ENCODE measurements at regions not wholly inside any gene's neighbourhood (a gene's known extent, or its start where the extent isn't known, plus 50 kb on each side); places are given as distances from the start of the nearest gene placed in this dataset.

DNA sequence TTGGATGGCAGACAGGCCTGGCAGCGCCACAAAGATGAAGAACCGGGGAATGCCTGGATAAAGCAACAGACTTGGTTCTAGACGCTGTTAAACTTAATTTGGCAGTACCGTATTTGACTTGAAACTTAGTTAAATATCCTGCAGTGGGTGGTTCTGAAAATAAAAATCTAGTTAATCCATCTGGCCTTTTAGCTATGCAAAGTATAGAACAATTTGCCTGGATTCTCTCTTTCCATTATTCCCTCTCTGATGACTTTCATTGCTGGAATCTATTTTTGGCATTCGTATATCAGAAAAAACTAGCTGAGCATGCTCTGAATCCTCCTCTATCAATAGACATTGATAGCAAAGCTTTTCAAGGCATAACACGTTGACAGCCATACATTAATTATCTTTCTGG is 203.6 kb downstream of the MACC1 start:
- no peak for TF ChIP-seq POLR2A (IDR thresholded peaks at IDR 0.05; ENCODE audit: low read length)
- TF ChIP-seq GATA1 (IDR thresholded peaks at IDR 0.05; ENCODE audit: low read depth, low read length), result no peak

Data from erythroblast (primary cell).